Aorta (tissue), 5 donors: ENCODE measurements at regions not wholly inside any gene's neighbourhood (a gene's known extent, or its start where the extent isn't known, plus 50 kb on each side); places are given as distances from the start of the nearest gene placed in this dataset.

ENCODE experiments used
- ATAC-seq: fragments of 200-7000 bp; cut with Tn5 transposase; one replicate; pipeline ENCODE4 v1.9.1; 2022; ENCODE audit warnings: moderate library complexity; ENCODE audit not compliant: low FRiP score
- DNase-seq, 2 donors: peaks; one replicate each; pipeline ENCODE4 v3.0.0-alpha.2; 2020
- H3K27ac ChIP-seq, 2 donors: one replicate each; pipeline ENCODE4 v1.5.1; 2013; ENCODE audit warnings: low read length in 2 of 2, mild to moderate bottlenecking in 2 of 2, moderate library complexity in 2 of 2, control low read depth in 1 of 2, inconsistent platforms in 1 of 2, low read depth in 1 of 2
- H3K27me3 ChIP-seq, 2 donors: one replicate each; pipeline ENCODE4 v1.6.1; 2013; ENCODE audit warnings: control low read depth in 1 of 2, low read length in 1 of 2, mild to moderate bottlenecking in 1 of 2, moderate library complexity in 1 of 2; ENCODE audit not compliant: insufficient read depth in 2 of 2, control insufficient read depth in 1 of 2
- H3K36me3 ChIP-seq, 2 donors: one replicate each; pipeline ENCODE4 v1.6.1; 2013; ENCODE audit warnings: control low read depth in 1 of 2, low read length in 1 of 2, mild to moderate bottlenecking in 1 of 2; ENCODE audit not compliant: insufficient read depth in 2 of 2, control insufficient read depth in 1 of 2
- H3K4me1 ChIP-seq, 2 donors: one replicate each; pipeline ENCODE4 v1.6.1; 2013; ENCODE audit warnings: low read length in 2 of 2, control low read depth in 1 of 2, mild to moderate bottlenecking in 1 of 2, moderate library complexity in 1 of 2; ENCODE audit not compliant: insufficient read depth in 2 of 2, control insufficient read depth in 1 of 2
- H3K4me3 ChIP-seq, 2 donors: one replicate each; pipeline ENCODE4 v1.5.1; 2013; ENCODE audit warnings: low read length in 2 of 2, control low read depth in 1 of 2, mild to moderate bottlenecking in 1 of 2
- H3K9me3 ChIP-seq: one replicate; pipeline ENCODE4 v1.6.1; 2013; ENCODE audit warnings: mild to moderate bottlenecking, low read length; ENCODE audit not compliant: control insufficient read depth
- WGBS, 2 donors: extraction: QIAGEN DNeasy Blood & Tissue Kit; methylation state at CpG; one replicate each; pipeline ENCODE4 v1.1.7; 2013; 5-methylcytosine and 5-hydroxymethylcytosine counted together
- intact Hi-C, 2 donors: fragments of 100-400 bp; cut with DNase I; formaldehyde crosslinking; loops; one replicate each; pipeline versions ENCODE4 v1.14.2 to v1.15.0; 2022
- donor health status: healthy with polysubstance abuse.
- donor health status: Bipolar disorder and iron deficiency.
- donor health status: DM: no; HTN: no; CAD: no.
- donor health status: DM: no; HTN: no; CAD: no.
- donor health status: DM: yes; HTN: yes; CAD: no.

DNA sequence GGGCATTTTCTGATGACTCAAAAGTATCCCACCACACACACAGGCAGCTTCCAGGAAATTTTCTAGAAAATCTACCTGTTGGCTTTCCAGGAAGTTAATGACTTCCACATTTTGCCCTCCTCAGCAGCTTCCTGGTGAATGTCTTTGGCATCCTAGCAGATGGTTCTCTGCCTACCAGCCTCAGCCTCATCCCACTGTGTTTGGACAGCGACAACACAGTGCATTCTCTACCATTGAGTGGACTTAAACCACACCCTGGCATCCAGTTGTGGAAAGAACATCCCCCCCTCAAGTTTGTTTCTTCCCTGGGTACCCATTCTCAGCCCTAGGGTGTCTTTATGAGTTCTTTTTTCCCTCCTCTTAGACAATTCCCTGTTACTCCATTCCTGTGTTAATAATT, 50.8 kb upstream of the GADL1 start:
- Histone ChIP-seq H3K27me3 (no peaks in the 10 kb centered on the region), H3K4me1 (no peaks in the 10 kb centered on the region), H3K27ac (no peak overlapping the region), H3K36me3 (no peaks in the 10 kb centered on the region), H3K4me3 (no peak overlapping the region), H3K9me3 (no peaks in the 10 kb centered on the region)
- intact Hi-C loops = no loop called here
- 88 to 93% methylated on average over 1 of the region's 1 CpG for WGBS, 2 donors
- no peak for ATAC-seq
- no peak for DNase-seq

DNA sequence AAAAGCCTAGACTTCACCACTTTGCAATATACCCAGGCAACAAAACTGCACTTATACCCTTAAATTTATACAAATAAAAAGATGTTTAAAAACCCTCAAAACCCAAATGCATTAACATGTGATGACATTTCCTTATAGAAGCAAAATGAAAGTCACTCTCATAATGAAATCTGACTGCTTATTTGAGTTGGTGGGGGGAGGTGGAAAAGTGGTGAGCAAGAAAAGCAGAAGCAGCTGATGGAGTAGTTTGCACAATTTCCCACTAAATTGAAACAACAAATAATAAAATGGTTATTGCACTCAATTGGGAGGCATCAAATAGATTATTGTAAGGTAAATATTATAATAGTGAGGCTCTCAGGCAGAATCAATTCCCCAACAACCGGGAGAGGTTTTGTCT, 54.0 kb upstream of the GADL1 start:
- 89 to 95% methylated on average over 1 of the region's 1 CpG for WGBS, 2 donors
- ATAC-seq (no peak), DNase-seq (no peak)
- H3K27me3 ChIP-seq = no peaks in the 10 kb centered on the region
- intact Hi-C loops = no loop called here
- H3K9me3 ChIP-seq = no peaks in the 10 kb centered on the region
- no peak overlapping the region for H3K27ac ChIP-seq
- H3K4me3 ChIP-seq = no peak overlapping the region
- H3K36me3 ChIP-seq = no peaks in the 10 kb centered on the region
- no peaks in the 10 kb centered on the region for H3K4me1 ChIP-seq

DNA sequence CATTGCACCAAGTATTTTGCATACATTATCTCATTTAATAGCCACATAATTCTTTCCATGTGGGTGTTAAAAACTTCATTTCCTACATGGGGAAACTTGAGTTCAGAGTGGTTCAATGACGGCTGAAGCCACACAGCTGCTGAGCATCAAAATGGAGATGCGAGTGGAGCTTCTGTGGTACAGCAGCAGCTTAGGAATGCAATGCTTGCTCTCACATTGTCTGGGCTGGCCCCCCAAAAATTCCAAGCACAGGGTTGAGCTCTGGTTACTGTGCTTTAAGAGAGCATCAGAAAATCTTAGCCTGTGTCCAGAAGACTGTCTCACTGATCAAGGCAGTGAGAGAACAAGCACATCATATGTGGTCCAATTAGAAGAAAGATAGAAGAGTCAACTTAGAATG, 57.4 kb upstream of the GADL1 start:
- no peak for DNase-seq
- Histone ChIP-seq H3K4me3 (no peak overlapping the region), H3K27ac (no peak overlapping the region), H3K36me3 (no peaks in the 10 kb centered on the region), H3K4me1 (no peaks in the 10 kb centered on the region), H3K27me3 (no peaks in the 10 kb centered on the region), H3K9me3 (no peaks in the 10 kb centered on the region)
- no peak for ATAC-seq
- 88 to 94% methylated on average over 2 of the region's 2 CpGs for WGBS, 2 donors
- intact Hi-C loops = no loop called here

DNA sequence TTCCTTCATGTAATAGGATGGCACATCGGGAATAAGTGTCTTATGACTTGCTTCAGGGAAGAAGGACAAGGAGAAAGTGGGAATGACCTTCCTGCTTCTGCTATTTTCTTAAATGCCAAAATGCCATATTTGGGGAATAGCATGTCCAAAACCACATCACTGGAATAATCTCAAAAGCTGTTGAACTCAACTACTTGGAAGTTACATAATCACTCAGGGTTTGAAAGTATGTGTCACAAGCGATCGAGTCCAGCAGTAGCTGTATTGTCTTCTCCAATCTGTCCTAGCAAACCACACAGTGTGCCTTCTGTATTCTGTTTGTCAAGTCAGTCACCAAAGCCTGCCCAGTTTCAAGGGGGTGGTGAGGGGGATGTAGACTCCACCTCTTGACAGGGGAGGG, 58.3 kb upstream of the GADL1 start:
- intact Hi-C loops = no loop called here
- ATAC-seq (no peak), DNase-seq (no peak)
- Histone ChIP-seq H3K9me3 (no peaks in the 10 kb centered on the region), H3K4me1 (no peaks in the 10 kb centered on the region), H3K27me3 (no peaks in the 10 kb centered on the region), H3K27ac (no peak overlapping the region), H3K36me3 (no peaks in the 10 kb centered on the region), H3K4me3 (no peak overlapping the region)
- 83% methylated on average over 3 of the region's 3 CpGs for WGBS, 2 donors

DNA sequence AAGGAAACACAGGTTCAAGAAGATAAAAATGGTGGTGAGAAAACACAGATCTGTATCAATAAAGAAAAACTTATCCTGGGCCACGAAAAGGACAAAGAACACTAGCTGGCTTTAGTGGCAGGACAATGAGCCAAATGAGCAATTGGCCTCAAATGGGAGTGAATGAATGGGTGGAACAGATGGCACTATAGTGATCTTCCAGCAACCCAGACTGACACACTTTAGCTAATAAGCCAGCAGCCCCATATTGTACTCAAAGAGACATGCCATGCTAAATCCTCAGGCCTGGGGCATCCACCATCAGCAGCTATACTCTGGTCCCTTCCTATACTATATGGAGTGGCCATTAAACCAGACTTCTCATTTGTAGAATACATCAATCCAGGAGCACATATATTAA, 60.0 kb upstream of the GADL1 start:
- Histone ChIP-seq H3K4me1 (no peaks in the 10 kb centered on the region), H3K36me3 (no peaks in the 10 kb centered on the region), H3K4me3 (no peak overlapping the region), H3K27me3 (no peaks in the 10 kb centered on the region), H3K27ac (no peak overlapping the region), H3K9me3 (peaks cover 6% of the 10 kb centered on the region)
- no peak for DNase-seq
- intact Hi-C loops = no loop called here
- 84 to 88% methylated on average over 1 of the region's 1 CpG for WGBS, 2 donors
- ATAC-seq = no peak

DNA sequence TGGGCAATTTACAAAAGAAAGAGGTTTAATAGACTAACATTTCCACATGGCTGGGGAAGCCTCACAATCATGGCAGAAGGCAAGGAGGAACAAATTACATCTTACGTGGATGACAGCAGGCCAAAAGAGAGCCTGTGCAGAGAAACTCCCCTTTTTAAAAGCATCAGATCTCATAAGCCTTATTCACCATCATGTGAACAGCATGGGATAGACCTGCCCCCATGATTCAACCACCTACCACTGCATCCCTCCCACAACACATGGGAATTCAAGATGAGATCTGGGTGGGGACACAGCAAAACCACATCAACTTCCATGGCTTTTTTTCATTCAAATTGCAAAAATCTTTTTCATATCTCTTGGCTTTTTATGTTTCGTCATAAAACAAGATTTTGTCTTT, 67.6 kb upstream of the GADL1 start:
- ATAC-seq (no peak), DNase-seq (no peak)
- WGBS, 2 donors = 67 to 90% methylated on average over 2 of the region's 2 CpGs
- no peak overlapping the region for H3K4me3 ChIP-seq
- H3K36me3 ChIP-seq = no peaks in the 10 kb centered on the region
- no peak overlapping the region for H3K27ac ChIP-seq
- intact Hi-C loops = no loop called here
- H3K9me3 ChIP-seq = peaks cover 6% of the 10 kb centered on the region
- no peaks in the 10 kb centered on the region for H3K27me3 ChIP-seq
- no peaks in the 10 kb centered on the region for H3K4me1 ChIP-seq

DNA sequence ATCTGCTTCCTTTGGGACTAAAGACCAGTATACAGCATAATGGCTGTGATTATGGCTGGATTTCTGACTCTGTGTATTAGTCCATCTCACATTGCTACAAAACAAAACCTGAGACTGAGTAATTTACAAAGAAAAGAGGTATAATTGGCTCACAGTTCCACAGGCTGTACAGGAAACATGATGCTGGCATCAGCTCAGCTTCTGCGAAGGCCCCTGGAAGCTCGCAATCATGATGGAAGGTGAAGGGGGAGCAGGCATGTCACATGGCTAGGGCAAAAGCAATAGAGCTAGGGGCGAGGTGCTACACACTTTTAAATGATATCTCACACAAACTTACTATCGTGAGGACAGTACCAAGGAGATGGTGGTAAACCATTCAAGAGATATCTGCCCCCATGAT, 68.0 kb upstream of the GADL1 start:
- whole genome bisulfite sequencing, 2 donors = 93 to 97% methylated on average over 4 of the region's 4 CpGs
- Histone ChIP-seq H3K36me3 (no peaks in the 10 kb centered on the region), H3K4me3 (no peak overlapping the region), H3K4me1 (no peaks in the 10 kb centered on the region), H3K27me3 (no peaks in the 10 kb centered on the region), H3K27ac (no peak overlapping the region), H3K9me3 (peaks cover 6% of the 10 kb centered on the region)
- intact Hi-C loops = no loop called here
- DNase-seq (no peak), ATAC-seq (no peak)

DNA sequence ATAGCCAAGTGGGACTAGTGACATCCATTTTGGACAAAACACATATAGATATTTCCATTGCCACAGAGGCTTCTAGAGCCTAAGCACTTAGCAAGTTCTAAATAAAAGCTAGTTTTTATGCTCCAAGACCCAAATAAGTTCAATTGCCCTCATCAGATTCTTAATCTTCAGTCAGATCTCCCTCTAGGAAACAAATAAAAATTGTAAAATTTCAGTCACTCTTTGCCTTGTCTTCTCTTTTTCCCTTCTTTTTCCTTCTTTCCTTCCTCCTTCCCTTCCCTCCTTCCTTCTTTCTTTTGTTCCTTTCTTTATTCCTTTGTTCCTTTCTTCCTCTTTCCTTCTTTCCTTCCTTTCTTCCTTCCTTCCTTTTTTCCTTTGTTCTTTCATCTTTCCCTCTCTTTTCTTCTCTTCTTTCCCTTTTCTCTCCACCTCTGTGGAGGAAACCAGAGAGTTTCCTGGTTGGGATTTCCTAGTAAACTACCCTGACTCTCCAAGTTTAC, 68.8 kb upstream of the GADL1 start:
- no peak for DNase-seq
- Histone ChIP-seq H3K4me3 (no peak overlapping the region), H3K9me3 (peaks cover 6% of the 10 kb centered on the region), H3K4me1 (no peaks in the 10 kb centered on the region), H3K36me3 (no peaks in the 10 kb centered on the region), H3K27ac (no peak overlapping the region), H3K27me3 (no peaks in the 10 kb centered on the region)
- intact Hi-C loops = no loop called here
- no peak for ATAC-seq

DNA sequence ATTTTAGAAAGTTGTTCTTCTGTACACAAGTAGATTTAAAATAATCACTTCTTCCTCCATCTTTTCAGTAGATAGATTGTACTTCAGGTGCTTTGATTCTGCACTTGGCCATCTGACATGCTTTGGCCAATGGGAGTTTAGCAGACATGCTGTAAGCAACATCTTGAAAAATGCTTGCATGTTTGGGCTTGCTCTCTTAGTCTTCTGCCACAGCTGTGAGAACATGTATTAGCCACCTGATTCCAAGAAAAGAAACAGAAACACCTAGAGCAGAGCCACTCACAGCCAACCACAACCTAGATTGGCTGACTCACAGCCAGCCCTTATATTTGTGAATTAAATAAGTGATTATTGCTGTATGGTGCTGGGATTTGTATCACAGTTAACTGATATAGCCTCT, 70.2 kb upstream of the GADL1 start:
- Histone ChIP-seq H3K9me3 (no peaks in the 10 kb centered on the region), H3K27me3 (no peaks in the 10 kb centered on the region)
- DNase-seq = no peak

More for the DNA sequence above, 70.2 kb upstream of the GADL1 start:
- Histone ChIP-seq H3K36me3 (no peaks in the 10 kb centered on the region), H3K4me3 (no peak overlapping the region), H3K4me1 (no peaks in the 10 kb centered on the region), H3K27ac (no peak overlapping the region)
- no peak for ATAC-seq
- intact Hi-C loops = no loop called here
